Right atrium auricular region (tissue), 2 donors: ENCODE measurements at regions not wholly inside any gene's neighbourhood (a gene's known extent, or its start where the extent isn't known, plus 50 kb on each side); places are given as distances from the start of the nearest gene placed in this dataset.
A peak's percentile ranks its signal among the peaks of the same experiment; 100 is the strongest.

ENCODE experiments used
- DNase-seq: peaks from one replicate; pipeline ENCODE4 v3.0.0-alpha.2; 2019; ENCODE audit warnings: low spot score
- H3K27ac ChIP-seq, 2 donors: fragments of 200-600 bp; sonication (generic); 1 replicate in 1 of 2; 2 replicates in 1 of 2; pipeline ENCODE4 v1.5.1; 2016 to 2019
- H3K27me3 ChIP-seq, 2 donors: fragments of 200-600 bp; sonication (generic); one replicate each; pipeline versions ENCODE4 v1.5.1 to v1.6.0; 2017 to 2019
- H3K36me3 ChIP-seq: fragments of 200-600 bp; sonication (generic); one replicate; pipeline ENCODE4 v1.5.1; 2016
- H3K4me1 ChIP-seq, 2 donors: fragments of 200-600 bp; sonication (generic); one replicate each; pipeline versions ENCODE4 v1.5.1 to v1.6.0; 2017 to 2019
- H3K4me3 ChIP-seq, 2 donors: fragments of 200-600 bp; sonication (generic); 1 replicate in 1 of 2; 2 replicates in 1 of 2; pipeline ENCODE4 v1.5.1; 2017 to 2019; ENCODE audit warnings: mild to moderate bottlenecking in 1 of 2, moderate library complexity in 1 of 2
- H3K9me3 ChIP-seq, 2 donors: fragments of 200-600 bp; sonication (generic); one replicate each; pipeline ENCODE4 v1.5.1; 2019
- TF ChIP-seq, protein P1 (sequence below), 2 donors: fragments of 200-600 bp; sonication (generic); IDR thresholded peaks; one replicate each; pipeline ENCODE4 v1.5.1; 2019; ENCODE audit warnings: antibody characterized with exemption in 2 of 2

DNA sequence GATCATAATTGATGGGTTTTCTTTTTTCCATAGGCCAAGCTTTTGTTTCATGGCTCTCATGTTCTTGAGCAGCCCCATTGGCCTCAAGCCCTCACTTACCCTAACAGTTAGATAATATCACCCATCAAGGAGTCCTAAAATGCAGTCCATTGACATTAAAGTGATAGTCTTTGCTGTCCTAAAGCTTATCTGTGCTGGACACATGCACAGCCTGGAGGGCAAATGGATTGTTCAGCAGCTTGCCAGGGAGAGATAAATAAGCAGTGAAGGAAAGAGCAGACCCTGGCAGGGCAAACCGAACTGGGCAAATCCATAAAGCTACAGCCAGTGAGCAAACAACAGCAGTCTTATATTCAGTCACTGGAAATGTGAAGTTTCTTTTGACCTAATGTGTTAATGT is 199.6 kb upstream of the MID1 start:
- no peaks in the 10 kb centered on the region for H3K9me3 ChIP-seq
- H3K27me3 ChIP-seq: no peaks in the 10 kb centered on the region
- no peak overlapping the region for H3K27ac ChIP-seq
- H3K4me1 ChIP-seq: no peaks in the 10 kb centered on the region
- H3K4me3 ChIP-seq: no peak overlapping the region
- TF ChIP-seq, protein P1, sequence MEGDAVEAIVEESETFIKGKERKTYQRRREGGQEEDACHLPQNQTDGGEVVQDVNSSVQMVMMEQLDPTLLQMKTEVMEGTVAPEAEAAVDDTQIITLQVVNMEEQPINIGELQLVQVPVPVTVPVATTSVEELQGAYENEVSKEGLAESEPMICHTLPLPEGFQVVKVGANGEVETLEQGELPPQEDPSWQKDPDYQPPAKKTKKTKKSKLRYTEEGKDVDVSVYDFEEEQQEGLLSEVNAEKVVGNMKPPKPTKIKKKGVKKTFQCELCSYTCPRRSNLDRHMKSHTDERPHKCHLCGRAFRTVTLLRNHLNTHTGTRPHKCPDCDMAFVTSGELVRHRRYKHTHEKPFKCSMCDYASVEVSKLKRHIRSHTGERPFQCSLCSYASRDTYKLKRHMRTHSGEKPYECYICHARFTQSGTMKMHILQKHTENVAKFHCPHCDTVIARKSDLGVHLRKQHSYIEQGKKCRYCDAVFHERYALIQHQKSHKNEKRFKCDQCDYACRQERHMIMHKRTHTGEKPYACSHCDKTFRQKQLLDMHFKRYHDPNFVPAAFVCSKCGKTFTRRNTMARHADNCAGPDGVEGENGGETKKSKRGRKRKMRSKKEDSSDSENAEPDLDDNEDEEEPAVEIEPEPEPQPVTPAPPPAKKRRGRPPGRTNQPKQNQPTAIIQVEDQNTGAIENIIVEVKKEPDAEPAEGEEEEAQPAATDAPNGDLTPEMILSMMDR (IDR thresholded peaks at IDR 0.05): no peak
- H3K36me3 ChIP-seq: no peaks in the 10 kb centered on the region
- no peak for DNase-seq

DNA sequence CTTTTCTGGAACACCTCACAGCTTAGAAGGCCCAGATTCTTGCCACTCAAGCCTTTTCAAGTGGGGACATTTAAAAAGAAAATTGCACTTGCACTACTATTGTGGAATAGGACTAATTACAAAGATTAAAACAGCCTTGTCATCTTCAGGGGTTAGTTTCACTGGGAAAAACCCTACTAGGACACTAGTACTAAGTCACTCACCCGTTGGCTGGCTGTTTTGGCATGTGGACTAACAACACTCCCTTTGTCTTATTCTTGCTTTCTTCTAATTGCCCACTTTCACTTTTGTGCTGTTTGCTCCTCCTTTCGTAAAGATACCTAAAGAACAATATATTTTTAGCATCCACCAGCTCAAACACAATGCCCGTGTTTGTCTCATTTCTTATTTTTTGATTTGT is 200.9 kb upstream of the MID1 start:
- Histone ChIP-seq H3K36me3 (no peaks in the 10 kb centered on the region), H3K27me3 (no peaks in the 10 kb centered on the region), H3K4me1 (no peaks in the 10 kb centered on the region), H3K27ac (no peak overlapping the region), H3K4me3 (no peak overlapping the region), H3K9me3 (no peaks in the 10 kb centered on the region)
- no peak for DNase-seq
- TF ChIP-seq, protein P1 (IDR thresholded peaks at IDR 0.05): no peak

DNA sequence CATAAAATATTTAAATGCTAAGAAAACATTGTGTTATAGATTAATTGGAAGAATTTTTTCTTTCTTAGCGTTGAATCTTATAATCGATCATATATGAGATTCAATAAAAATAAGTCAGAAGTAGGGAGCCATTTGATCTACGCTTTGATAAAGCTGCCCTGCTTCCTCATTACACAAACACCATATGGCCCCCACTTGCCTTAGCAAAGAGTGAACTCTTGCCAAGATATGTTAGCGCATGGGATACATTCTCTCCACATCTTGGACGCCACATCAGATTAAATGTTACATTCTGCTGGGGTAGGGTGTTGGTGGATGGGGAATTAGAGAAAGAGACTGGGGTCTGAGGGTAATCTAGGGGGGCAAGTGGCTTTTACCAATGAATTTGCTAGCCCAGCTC is 207.7 kb upstream of the MID1 start:
- H3K9me3 ChIP-seq: no peaks in the 10 kb centered on the region
- no peak overlapping the region for H3K27ac ChIP-seq
- no peaks in the 10 kb centered on the region for H3K4me1 ChIP-seq
- no peaks in the 10 kb centered on the region for H3K27me3 ChIP-seq
- no peak overlapping the region for H3K4me3 ChIP-seq
- H3K36me3 ChIP-seq: no peaks in the 10 kb centered on the region
- TF ChIP-seq, protein P1 (IDR thresholded peaks at IDR 0.05): no peak
- no peak for DNase-seq

DNA sequence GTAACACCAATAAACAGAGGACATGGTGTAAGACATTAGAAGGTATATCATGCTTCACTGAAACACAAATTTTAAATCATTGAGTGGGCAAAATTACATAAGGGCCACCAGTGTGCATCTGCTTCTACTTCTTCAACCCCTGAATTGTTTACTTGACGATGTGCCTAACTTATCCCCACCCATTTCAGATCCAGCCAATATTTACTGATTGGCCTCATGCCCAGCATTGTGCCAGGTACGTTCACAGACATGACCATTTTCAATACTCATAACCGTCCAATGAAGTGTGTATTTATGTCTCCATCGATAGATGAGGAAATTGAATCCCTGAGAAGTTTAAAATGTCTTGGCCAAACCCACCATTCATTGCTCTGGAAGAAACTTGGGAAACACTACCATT is 208.3 kb upstream of the MID1 start:
- no peak overlapping the region for H3K27ac ChIP-seq
- H3K36me3 ChIP-seq: no peaks in the 10 kb centered on the region
- TF ChIP-seq, protein P1 (IDR thresholded peaks at IDR 0.05): no peak
- no peak overlapping the region for H3K4me3 ChIP-seq
- no peaks in the 10 kb centered on the region for H3K4me1 ChIP-seq
- no peaks in the 10 kb centered on the region for H3K27me3 ChIP-seq
- DNase-seq: no peak
- no peaks in the 10 kb centered on the region for H3K9me3 ChIP-seq

GRCh38 chrX:10831716-10832502 is 211.5 kb upstream of the MID1 start:
- H3K4me1 ChIP-seq: no peaks in the 10 kb centered on the region
- no peaks in the 10 kb centered on the region for H3K27me3 ChIP-seq
- no peaks in the 10 kb centered on the region for H3K36me3 ChIP-seq
- peak overlapping the region; percentile 12 to 31 for H3K4me3 ChIP-seq
- DNase-seq: no peak
- no peak overlapping the region for H3K27ac ChIP-seq
- TF ChIP-seq, protein P1 (IDR thresholded peaks at IDR 0.05): no peak
- H3K9me3 ChIP-seq: no peaks in the 10 kb centered on the region
